ENCODE measurements at regions not wholly inside any gene's neighbourhood (a gene's known extent, or its start where the extent isn't known, plus 50 kb on each side); places are given as distances from the start of the nearest gene placed in this dataset.

GRCh38 chr3:74801924-74802323 lies 187.5 kb upstream of the CNTN3 start:
- no peak for TF ChIP-seq CTCF (IDR thresholded peaks at IDR 0.05; ENCODE audit: extremely low read depth, missing control alignments)
- no peak for DNase-seq (ENCODE audit: low spot score)

GRCh38 chr3:74789111-74789510 lies 174.7 kb upstream of the CNTN3 start:
- DNase-seq (ENCODE audit: low spot score), result no peak
- TF ChIP-seq CTCF (IDR thresholded peaks at IDR 0.05; ENCODE audit: extremely low read depth, missing control alignments), result no peak

GRCh38 chr3:74787011-74787410 lies 172.6 kb upstream of the CNTN3 start:
- no peak for TF ChIP-seq CTCF (IDR thresholded peaks at IDR 0.05; ENCODE audit: extremely low read depth, missing control alignments)
- DNase-seq (ENCODE audit: low spot score), result no peak

- no peak for TF ChIP-seq CTCF (IDR thresholded peaks at IDR 0.05; ENCODE audit: extremely low read depth, missing control alignments)
- DNase-seq (ENCODE audit: low spot score), result no peak
These were observed 156.9 kb upstream of the CNTN3 start for GRCh38 chr3:74771401-74771800.

GRCh38 chr3:74768010-74768409 lies 153.6 kb upstream of the CNTN3 start:
- TF ChIP-seq CTCF (IDR thresholded peaks at IDR 0.05; ENCODE audit: extremely low read depth, missing control alignments), result no peak
- DNase-seq (ENCODE audit: low spot score), result no peak

- TF ChIP-seq CTCF (IDR thresholded peaks at IDR 0.05; ENCODE audit: extremely low read depth, missing control alignments), result no peak
- no peak for DNase-seq (ENCODE audit: low spot score)
These were observed 151.9 kb upstream of the CNTN3 start for GRCh38 chr3:74766405-74766804.

- DNase-seq (ENCODE audit: low spot score), result no peak
- TF ChIP-seq CTCF (IDR thresholded peaks at IDR 0.05; ENCODE audit: extremely low read depth, missing control alignments), result no peak
These were observed 149.4 kb upstream of the CNTN3 start for GRCh38 chr3:74763830-74764229.

Measured in GM20000 (cell line).